ENCODE measurements at regions not wholly inside any gene's neighbourhood (a gene's known extent, or its start where the extent isn't known, plus 50 kb on each side); places are given as distances from the start of the nearest gene placed in this dataset.
"Not testable (repeated sequence)": the region's sequence is repeated elsewhere in the genome, so short reads cannot be mapped to it uniquely, and the experiment has no call there.

GRCh38 chr1:56120021-56120420 lies 459.3 kb downstream of the PLPP3 start:
- DNase-seq = no peak
- intact Hi-C loops (cut with micrococcal nuclease) = no loop called here
- ATAC-seq = no peak

GRCh38 chr1:56118676-56119075 lies 460.7 kb downstream of the PLPP3 start:
- ATAC-seq; intact Hi-C loops (cut with micrococcal nuclease); DNase-seq: not testable (repeated sequence)

GRCh38 chr1:56115701-56116100 lies 463.7 kb downstream of the PLPP3 start:
- intact Hi-C loops (cut with micrococcal nuclease) = no loop called here
- ATAC-seq = no peak
- DNase-seq = no peak

- DNase-seq = no peak
- intact Hi-C loops (cut with micrococcal nuclease) = no loop called here
- ATAC-seq = peak; percentile 76
Observed at GRCh38 chr1:56113679-56114078, 465.7 kb downstream of the PLPP3 start.

- ATAC-seq = no peak
- no peak for DNase-seq
- intact Hi-C loops (cut with micrococcal nuclease) = no loop called here
Observed at GRCh38 chr1:56107275-56107638, 472.1 kb downstream of the PLPP3 start.

- intact Hi-C loops (cut with micrococcal nuclease) = no loop called here
- no peak for ATAC-seq
Observed at GRCh38 chr1:56106531-56107274, 472.7 kb downstream of the PLPP3 start.

GRCh38 chr1:56105397-56105796 lies 474.0 kb downstream of the PLPP3 start:
- DNase-seq (no peak), ATAC-seq (no peak)
- intact Hi-C loops (cut with micrococcal nuclease) = no loop called here

More at GRCh38 chr1:56106531-56107274, 472.7 kb downstream of the PLPP3 start:
- no peak for DNase-seq

- intact Hi-C loops (cut with micrococcal nuclease) = no loop called here
- DNase-seq (no peak), ATAC-seq (no peak)
Observed at GRCh38 chr1:56099766-56100265, 479.5 kb downstream of the PLPP3 start.

- intact Hi-C loops (cut with micrococcal nuclease) = no loop called here
- DNase-seq (no peak), ATAC-seq (no peak)
Observed at GRCh38 chr1:56098946-56099345, 480.4 kb downstream of the PLPP3 start.

GRCh38 chr1:56097713-56098112 lies 481.6 kb downstream of the PLPP3 start:
- DNase-seq = no peak
- intact Hi-C loops (cut with micrococcal nuclease) = no loop called here
- no peak for ATAC-seq

- ATAC-seq (peak; percentile 82), DNase-seq (no peak)
- intact Hi-C loops (cut with micrococcal nuclease) = no loop called here
Observed at GRCh38 chr1:56095696-56096665, 483.4 kb downstream of the PLPP3 start.

GRCh38 chr1:56094168-56094567 lies 485.2 kb downstream of the PLPP3 start:
- intact Hi-C loops (cut with micrococcal nuclease) = no loop called here
- peak; percentile 20 for ATAC-seq
- DNase-seq = no peak

- intact Hi-C loops (cut with micrococcal nuclease) = no loop called here
- ATAC-seq (peak; percentile 28), DNase-seq (no peak)
Observed at GRCh38 chr1:56092684-56093570, 486.4 kb downstream of the PLPP3 start.

- DNase-seq; intact Hi-C loops (cut with micrococcal nuclease); ATAC-seq: not testable (repeated sequence)
Observed at GRCh38 chr1:56089826-56090225, 489.5 kb downstream of the PLPP3 start.

GRCh38 chr1:56084246-56084645 lies 495.1 kb downstream of the PLPP3 start:
- ATAC-seq (peak; percentile 57), DNase-seq (no peak)
- intact Hi-C loops (cut with micrococcal nuclease) = no loop called here

- ATAC-seq (no peak), DNase-seq (no peak)
- intact Hi-C loops (cut with micrococcal nuclease) = no loop called here
Observed at GRCh38 chr1:56081736-56082135, 497.6 kb downstream of the PLPP3 start.

GRCh38 chr1:56081173-56081572 lies 498.2 kb downstream of the PLPP3 start:
- peak; percentile 82 for ATAC-seq
- DNase-seq = peak; percentile 56
- intact Hi-C loops (cut with micrococcal nuclease) = no loop called here

GRCh38 chr1:56080123-56080522 lies 499.2 kb downstream of the PLPP3 start:
- intact Hi-C loops (cut with micrococcal nuclease) = no loop called here
- no peak for DNase-seq
- ATAC-seq = peak; percentile 28

- ATAC-seq (no peak), DNase-seq (no peak)
- intact Hi-C loops (cut with micrococcal nuclease) = no loop called here
Observed at GRCh38 chr1:56079391-56079790, 500.0 kb downstream of the PLPP3 start.

Measured in left ventricle myocardium superior (tissue), 1 donor.